GM12891 (cell line): ENCODE measurements at regions not wholly inside any gene's neighbourhood (a gene's known extent, or its start where the extent isn't known, plus 50 kb on each side); places are given as distances from the start of the nearest gene placed in this dataset.

Source experiments
- PAX5 ChIP-seq: IDR thresholded peaks from 2 replicates; pipeline ENCODE4 v1.6.1; 2011; ENCODE audit warnings: low read length, moderate library complexity, mild to moderate bottlenecking; ENCODE audit not compliant: insufficient read depth, severe bottlenecking
- POLR2A ChIP-seq: IDR thresholded peaks from 2 replicates; pipeline ENCODE4 v1.6.1; 2011; ENCODE audit warnings: low read depth, low read length, control low read depth
- POLR2AphosphoS5 ChIP-seq: IDR thresholded peaks from 2 replicates; pipeline ENCODE4 v1.6.1; 2011; ENCODE audit warnings: low read depth, low read length, control low read depth
- POU2F2 ChIP-seq: IDR thresholded peaks from 2 replicates; pipeline ENCODE4 v1.6.1; 2011; ENCODE audit warnings: low read depth, mild to moderate bottlenecking, control low read depth, low read length, moderate library complexity
- SPI1 ChIP-seq: IDR thresholded peaks from 2 replicates; pipeline ENCODE4 v1.6.1; 2011; ENCODE audit warnings: low read depth, low read length, control low read depth
- TAF1 ChIP-seq: IDR thresholded peaks from 2 replicates; pipeline ENCODE4 v1.6.1; 2011; ENCODE audit warnings: low read depth, low read length, control low read depth

- TF ChIP-seq TAF1: no peak
- no peak for TF ChIP-seq POLR2A
- no peak for TF ChIP-seq POU2F2
- TF ChIP-seq POLR2AphosphoS5: no peak
- no peak for TF ChIP-seq SPI1
- no peak for TF ChIP-seq PAX5
These were observed 255.1 kb upstream of the CXCR4 start for GRCh38 chr2:136373029-136373428.
